ENCODE measurements at regions not wholly inside any gene's neighbourhood (a gene's known extent, or its start where the extent isn't known, plus 50 kb on each side); places are given as distances from the start of the nearest gene placed in this dataset.

DNA sequence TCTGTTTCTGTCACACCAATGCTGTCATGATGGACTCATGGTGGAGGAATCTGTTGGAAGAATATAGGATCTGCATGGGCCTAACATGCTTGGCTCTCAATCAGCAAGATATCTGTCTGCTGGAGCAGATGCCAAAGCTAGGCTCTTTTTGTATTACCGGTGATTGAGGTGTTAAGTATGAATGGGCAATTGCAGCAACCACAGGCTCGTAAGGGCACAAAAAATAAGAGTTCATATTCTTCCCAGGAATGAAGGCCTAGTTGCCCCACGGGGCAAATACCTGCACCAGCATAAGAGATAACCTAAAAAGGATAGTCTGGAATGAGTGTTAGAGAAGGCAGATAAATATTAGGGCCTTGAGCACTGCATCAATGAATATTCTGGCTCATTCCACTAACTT is 679.5 kb upstream of the COX7C start:
- Histone ChIP-seq H3K9me3 (replicated peaks; ENCODE audit: control insufficient read depth, insufficient read depth, low read length) (no peaks in the 10 kb centered on the region), H3K27me3 (replicated peaks in 1 of 2; ENCODE audit: control insufficient read depth in 2 of 2, insufficient read depth in 2 of 2, low read length in 1 of 2) (no peaks in the 10 kb centered on the region), H3K79me2 (ENCODE audit: control insufficient read depth, insufficient read depth, low read length) (no peaks in the 10 kb centered on the region), H3K4me1 (ENCODE audit: control insufficient read depth, insufficient read depth, low read length) (no peaks in the 10 kb centered on the region), H3K4me3 (no peak overlapping the region), H4K20me1 (ENCODE audit: control insufficient read depth, insufficient read depth) (no peaks in the 10 kb centered on the region), H3K9ac (ENCODE audit: control insufficient read depth, insufficient read depth, low read length) (no peak overlapping the region), H3K27ac (ENCODE audit: control insufficient read depth, insufficient read depth) (no peak overlapping the region), H2AFZ (ENCODE audit: control insufficient read depth, low read depth, low read length) (no peak overlapping the region), H3K4me2 (ENCODE audit: control insufficient read depth, insufficient read depth) (no peak overlapping the region), H3K36me3 (ENCODE audit: control insufficient read depth in 2 of 2, insufficient read depth in 2 of 2, low read length in 1 of 2) (no peaks in the 10 kb centered on the region)
- ChIA-PET CTCF (no interaction called here), POLR2A (no interaction called here), SMC1A (ENCODE audit: uncharacterized antibody, unreplicated experiment) (no interaction called here), RAD21 (ENCODE audit: unreplicated experiment) (no interaction called here)
- WGBS (ENCODE audit: insufficient coverage, insufficient replicate concordance, low lambda C conversion rate, missing lambda C conversion rate) = 21% methylated on average over 3 of the region's 3 CpGs
- BruUV-seq (replicated peaks) = no TSS peak
- intact Hi-C loops (cut with micrococcal nuclease; ENCODE audit: unreplicated experiment) = no loop called here
- no peak for ATAC-seq
- no peak for FAIRE-seq
- no peak for DNase-seq (ENCODE audit: low read depth, low spot score)
- in situ Hi-C loops (cut with MboI) = no loop called here
- TF ChIP-seq, protein P1, sequence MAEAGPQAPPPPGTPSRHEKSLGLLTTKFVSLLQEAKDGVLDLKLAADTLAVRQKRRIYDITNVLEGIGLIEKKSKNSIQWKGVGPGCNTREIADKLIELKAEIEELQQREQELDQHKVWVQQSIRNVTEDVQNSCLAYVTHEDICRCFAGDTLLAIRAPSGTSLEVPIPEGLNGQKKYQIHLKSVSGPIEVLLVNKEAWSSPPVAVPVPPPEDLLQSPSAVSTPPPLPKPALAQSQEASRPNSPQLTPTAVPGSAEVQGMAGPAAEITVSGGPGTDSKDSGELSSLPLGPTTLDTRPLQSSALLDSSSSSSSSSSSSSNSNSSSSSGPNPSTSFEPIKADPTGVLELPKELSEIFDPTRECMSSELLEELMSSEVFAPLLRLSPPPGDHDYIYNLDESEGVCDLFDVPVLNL (IDR thresholded peaks at IDR 0.05; ENCODE audit: low read depth, low read length) = no peak
- TF ChIP-seq SUZ12 (IDR thresholded peaks at IDR 0.05; ENCODE audit: unreplicated experiment) (no peak), JUND (IDR thresholded peaks at IDR 0.05; ENCODE audit: low read depth, low read length) (no peak), FOXK2 (IDR thresholded peaks at IDR 0.05) (no peak), RUNX3 (IDR thresholded peaks at IDR 0.05; ENCODE audit: low read length) (no peak), GABPA (IDR thresholded peaks at IDR 0.05; ENCODE audit: low read depth) (no peak), TCF3 (IDR thresholded peaks at IDR 0.05; ENCODE audit: borderline replicate concordance, insufficient read depth, low read depth, low read length) (no peak), WRNIP1 (IDR thresholded peaks at IDR 0.05; ENCODE audit: borderline replicate concordance, low read depth, low read length) (no peak), ZNF274 (IDR thresholded peaks at IDR 0.05; ENCODE audit: insufficient read depth, insufficient read length) (no peak), NFYA (IDR thresholded peaks at IDR 0.05; ENCODE audit: borderline replicate concordance, low read depth, low read length) (no peak), IKZF2 (IDR thresholded peaks at IDR 0.05) (no peak)
- TF ChIP-seq, protein P2, sequence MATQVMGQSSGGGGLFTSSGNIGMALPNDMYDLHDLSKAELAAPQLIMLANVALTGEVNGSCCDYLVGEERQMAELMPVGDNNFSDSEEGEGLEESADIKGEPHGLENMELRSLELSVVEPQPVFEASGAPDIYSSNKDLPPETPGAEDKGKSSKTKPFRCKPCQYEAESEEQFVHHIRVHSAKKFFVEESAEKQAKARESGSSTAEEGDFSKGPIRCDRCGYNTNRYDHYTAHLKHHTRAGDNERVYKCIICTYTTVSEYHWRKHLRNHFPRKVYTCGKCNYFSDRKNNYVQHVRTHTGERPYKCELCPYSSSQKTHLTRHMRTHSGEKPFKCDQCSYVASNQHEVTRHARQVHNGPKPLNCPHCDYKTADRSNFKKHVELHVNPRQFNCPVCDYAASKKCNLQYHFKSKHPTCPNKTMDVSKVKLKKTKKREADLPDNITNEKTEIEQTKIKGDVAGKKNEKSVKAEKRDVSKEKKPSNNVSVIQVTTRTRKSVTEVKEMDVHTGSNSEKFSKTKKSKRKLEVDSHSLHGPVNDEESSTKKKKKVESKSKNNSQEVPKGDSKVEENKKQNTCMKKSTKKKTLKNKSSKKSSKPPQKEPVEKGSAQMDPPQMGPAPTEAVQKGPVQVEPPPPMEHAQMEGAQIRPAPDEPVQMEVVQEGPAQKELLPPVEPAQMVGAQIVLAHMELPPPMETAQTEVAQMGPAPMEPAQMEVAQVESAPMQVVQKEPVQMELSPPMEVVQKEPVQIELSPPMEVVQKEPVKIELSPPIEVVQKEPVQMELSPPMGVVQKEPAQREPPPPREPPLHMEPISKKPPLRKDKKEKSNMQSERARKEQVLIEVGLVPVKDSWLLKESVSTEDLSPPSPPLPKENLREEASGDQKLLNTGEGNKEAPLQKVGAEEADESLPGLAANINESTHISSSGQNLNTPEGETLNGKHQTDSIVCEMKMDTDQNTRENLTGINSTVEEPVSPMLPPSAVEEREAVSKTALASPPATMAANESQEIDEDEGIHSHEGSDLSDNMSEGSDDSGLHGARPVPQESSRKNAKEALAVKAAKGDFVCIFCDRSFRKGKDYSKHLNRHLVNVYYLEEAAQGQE (IDR thresholded peaks at IDR 0.05; ENCODE audit: low read depth, low read length) = no peak
- TF ChIP-seq, protein P3, sequence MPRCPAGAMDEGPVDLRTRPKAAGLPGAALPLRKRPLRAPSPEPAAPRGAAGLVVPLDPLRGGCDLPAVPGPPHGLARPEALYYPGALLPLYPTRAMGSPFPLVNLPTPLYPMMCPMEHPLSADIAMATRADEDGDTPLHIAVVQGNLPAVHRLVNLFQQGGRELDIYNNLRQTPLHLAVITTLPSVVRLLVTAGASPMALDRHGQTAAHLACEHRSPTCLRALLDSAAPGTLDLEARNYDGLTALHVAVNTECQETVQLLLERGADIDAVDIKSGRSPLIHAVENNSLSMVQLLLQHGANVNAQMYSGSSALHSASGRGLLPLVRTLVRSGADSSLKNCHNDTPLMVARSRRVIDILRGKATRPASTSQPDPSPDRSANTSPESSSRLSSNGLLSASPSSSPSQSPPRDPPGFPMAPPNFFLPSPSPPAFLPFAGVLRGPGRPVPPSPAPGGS (IDR thresholded peaks at IDR 0.05; ENCODE audit: borderline replicate concordance, insufficient read depth, low read depth, low read length, poor library complexity, severe bottlenecking) = no peak
- TF ChIP-seq, protein P4, sequence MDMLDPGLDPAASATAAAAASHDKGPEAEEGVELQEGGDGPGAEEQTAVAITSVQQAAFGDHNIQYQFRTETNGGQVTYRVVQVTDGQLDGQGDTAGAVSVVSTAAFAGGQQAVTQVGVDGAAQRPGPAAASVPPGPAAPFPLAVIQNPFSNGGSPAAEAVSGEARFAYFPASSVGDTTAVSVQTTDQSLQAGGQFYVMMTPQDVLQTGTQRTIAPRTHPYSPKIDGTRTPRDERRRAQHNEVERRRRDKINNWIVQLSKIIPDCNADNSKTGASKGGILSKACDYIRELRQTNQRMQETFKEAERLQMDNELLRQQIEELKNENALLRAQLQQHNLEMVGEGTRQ (IDR thresholded peaks at IDR 0.05; ENCODE audit: borderline replicate concordance, low read depth, low read length) = no peak
- TF ChIP-seq, protein P5, sequence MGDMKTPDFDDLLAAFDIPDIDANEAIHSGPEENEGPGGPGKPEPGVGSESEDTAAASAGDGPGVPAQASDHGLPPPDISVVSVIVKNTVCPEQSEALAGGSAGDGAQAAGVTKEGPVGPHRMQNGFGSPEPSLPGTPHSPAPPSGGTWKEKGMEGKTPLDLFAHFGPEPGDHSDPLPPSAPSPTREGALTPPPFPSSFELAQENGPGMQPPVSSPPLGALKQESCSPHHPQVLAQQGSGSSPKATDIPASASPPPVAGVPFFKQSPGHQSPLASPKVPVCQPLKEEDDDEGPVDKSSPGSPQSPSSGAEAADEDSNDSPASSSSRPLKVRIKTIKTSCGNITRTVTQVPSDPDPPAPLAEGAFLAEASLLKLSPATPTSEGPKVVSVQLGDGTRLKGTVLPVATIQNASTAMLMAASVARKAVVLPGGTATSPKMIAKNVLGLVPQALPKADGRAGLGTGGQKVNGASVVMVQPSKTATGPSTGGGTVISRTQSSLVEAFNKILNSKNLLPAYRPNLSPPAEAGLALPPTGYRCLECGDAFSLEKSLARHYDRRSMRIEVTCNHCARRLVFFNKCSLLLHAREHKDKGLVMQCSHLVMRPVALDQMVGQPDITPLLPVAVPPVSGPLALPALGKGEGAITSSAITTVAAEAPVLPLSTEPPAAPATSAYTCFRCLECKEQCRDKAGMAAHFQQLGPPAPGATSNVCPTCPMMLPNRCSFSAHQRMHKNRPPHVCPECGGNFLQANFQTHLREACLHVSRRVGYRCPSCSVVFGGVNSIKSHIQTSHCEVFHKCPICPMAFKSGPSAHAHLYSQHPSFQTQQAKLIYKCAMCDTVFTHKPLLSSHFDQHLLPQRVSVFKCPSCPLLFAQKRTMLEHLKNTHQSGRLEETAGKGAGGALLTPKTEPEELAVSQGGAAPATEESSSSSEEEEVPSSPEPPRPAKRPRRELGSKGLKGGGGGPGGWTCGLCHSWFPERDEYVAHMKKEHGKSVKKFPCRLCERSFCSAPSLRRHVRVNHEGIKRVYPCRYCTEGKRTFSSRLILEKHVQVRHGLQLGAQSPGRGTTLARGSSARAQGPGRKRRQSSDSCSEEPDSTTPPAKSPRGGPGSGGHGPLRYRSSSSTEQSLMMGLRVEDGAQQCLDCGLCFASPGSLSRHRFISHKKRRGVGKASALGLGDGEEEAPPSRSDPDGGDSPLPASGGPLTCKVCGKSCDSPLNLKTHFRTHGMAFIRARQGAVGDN (IDR thresholded peaks at IDR 0.05) = no peak
